ENCODE measurements at regions not wholly inside any gene's neighbourhood (a gene's known extent, or its start where the extent isn't known, plus 50 kb on each side); places are given as distances from the start of the nearest gene placed in this dataset.

- TF ChIP-seq CTCF (IDR thresholded peaks at IDR 0.05; ENCODE audit: low read length) (no peak), EZH2 (optimal IDR thresholded peaks at IDR 0.05; ENCODE audit: low read depth, low read length) (no peak)
Measured at GRCh38 chr10:62964026-62964425, 147.9 kb upstream of the EGR2 start.
